NK-92 treated with Interleukin-12 subunit alpha and Interleukin-12 subunit beta, amount 100 ng/mL, for 24 hours (cell line): ENCODE measurements at regions not wholly inside any gene's neighbourhood (a gene's known extent, or its start where the extent isn't known, plus 50 kb on each side); places are given as distances from the start of the nearest gene placed in this dataset.

Source experiments
- DNase-seq: peaks from one replicate; lab custom pipeline; 2025; lab: John Stamatoyannopoulos, UW

DNA sequence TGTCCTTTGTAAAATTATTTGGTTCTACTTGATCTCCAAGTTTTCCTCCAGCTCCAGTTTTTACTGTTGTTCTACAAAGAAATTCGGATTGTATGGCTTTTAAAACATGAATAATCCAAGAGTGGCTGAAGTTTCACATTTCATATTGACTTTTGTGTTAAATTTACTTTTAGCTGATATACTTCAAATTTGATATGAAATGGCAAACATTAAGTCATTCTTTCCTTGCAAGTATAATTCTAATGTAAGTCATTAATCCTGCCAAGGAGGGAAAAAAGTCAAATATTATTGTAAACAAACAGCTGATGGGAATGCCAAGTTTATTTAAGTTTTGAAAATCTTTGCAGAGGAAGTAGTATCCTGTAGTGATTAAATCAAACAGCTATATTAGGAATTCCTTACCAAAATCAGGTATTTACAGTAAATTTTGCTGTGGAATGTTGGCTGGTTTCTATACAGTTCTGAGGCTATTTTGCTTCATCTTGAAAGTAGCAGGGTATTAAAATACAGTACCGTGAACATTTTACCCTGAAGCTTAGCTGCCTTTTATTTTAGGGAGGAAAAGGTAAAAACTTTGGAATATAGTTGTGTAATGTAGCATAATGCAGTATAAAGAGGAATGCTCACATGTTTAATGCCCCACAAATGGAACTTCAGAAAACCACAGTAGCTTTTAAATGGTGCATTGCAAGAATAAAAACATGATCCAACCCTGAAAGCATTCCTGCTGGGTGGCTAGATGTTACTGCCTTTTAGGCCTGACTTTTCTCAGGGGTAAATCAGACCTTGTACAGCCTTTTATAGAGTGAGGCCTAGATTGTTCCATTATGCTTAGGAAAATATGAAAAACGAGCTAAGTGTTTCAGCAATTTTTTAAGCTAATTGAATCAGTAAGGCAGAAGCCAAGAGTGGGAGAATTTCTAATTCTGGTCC is 62.7 kb upstream of the NT5C1B start:
- DNase-seq, result no peak

DNA sequence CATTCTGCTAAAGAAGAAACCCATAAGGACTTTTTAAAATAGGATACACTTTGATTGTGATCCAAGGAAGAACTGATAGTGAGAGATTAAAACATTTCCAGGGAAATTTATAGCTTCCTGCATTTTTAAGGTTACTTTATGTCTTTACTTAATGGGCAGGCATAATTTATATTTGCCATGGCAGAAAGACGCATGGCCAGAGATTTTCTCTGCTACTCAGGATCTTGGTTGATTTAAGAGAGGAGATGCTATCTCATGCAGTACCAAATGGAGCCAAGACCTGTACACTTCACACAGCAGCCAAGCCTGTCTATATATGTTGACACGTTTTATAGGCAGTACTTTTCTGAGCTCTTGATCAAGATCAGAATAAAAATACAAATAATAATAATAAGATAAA is 60.9 kb upstream of the NT5C1B start:
- no peak for DNase-seq

DNA sequence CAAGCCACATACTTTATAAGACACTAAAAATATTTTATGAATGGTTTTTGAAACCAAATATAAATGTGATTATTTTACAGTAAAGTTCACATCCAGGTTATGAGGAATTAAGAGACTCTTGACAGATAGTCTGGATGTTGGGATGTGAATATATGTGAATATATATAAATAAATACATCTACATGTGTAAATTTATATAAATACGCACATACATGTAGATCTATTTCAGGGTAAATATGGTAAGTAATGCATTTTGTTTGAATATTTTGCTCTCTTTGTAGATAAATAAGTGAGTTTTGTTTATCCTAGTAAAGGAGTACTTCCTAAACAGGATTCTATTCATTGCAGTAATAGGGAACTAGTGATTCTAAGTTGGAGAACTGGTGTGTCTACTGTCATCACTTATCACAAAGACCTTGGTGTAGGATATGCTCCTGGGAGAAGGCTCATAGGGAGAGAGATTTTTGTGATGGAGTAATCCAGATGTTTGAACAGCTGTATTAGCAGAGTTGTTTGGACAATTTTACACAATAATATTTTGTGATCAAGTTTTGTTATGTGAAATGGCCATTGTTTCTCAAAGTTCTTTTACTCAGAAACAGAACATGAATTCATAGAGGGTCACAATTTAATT is 60.2 kb upstream of the NT5C1B start:
- DNase-seq, result no peak

GRCh38 chr2:18648161-18648560 is 58.8 kb upstream of the NT5C1B start:
- no peak for DNase-seq

DNA sequence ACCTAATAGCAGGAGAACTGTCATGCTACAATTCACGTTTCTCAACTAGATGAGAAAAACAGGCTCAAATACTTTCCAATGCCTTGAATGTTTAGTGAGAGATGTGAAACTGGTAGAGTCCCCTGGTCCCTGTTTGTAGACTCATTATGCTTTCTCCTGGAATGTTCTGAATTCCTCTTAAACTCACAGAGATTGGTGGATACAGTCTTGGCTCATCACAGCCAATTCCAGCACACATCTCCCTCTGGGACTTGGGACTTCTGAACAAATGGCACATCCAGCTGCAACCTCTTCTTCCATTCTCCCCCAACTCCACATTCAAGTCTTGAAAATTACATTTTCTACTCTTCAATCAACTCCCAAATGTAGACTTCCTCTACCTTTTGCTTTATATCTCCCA is 58.4 kb upstream of the NT5C1B start:
- no peak for DNase-seq

- DNase-seq, result no peak
These were observed 55.9 kb upstream of the NT5C1B start for GRCh38 chr2:18645315-18645714.

DNA sequence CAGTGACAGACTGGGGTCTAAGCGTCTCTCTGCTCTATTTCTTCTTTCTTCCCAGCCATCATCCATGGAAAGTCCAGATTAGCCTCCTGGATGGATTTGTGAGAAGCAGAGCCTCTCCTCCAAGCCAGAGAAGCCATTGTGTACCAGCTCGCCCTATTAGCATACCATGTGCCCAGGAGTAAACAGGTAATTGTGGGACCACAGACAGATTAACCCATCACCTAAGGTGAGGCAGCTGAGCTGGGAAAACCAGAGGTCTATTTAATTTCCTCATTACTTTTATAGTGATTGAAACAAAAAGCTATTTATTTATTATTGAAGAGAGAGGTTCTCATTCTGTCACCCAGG is 54.7 kb upstream of the NT5C1B start:
- DNase-seq, result no peak

DNA sequence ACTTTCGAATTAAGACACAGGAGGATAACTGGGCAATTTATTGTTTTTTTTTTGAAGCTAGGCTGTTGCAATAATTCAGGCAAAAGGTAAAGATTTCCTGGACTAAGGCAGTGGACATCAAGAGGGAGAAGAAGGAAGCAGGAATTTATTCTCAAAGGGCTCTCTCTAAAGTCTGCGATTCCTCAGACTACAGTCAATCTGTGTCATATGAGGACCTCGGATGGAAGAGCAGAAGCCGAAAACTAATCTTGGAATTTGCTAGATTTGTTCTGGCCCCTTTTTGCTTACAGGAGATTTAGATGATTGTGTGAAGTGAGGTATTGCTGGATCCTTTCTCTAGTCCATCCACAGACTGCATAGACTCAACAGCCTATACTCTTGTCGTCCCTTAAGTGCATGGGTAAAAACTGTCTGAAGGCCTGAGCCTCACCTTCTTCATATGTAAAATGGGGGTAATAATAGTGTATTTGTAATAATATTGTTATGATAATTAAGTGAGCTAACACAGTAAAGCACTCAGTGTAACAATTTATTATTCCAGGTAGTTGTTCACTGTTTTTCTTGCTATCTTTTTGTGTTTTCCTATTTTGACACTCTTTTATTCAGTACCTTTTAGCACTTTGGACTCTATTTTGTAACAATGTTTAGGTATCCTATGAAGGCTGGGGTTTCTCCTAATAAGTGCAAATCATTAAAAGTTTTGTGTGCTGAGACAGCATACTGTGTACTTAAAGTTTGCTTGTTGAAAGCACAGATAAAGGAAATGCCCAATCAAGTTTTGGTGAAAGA is 54.2 kb upstream of the NT5C1B start:
- DNase-seq, result no peak

DNA sequence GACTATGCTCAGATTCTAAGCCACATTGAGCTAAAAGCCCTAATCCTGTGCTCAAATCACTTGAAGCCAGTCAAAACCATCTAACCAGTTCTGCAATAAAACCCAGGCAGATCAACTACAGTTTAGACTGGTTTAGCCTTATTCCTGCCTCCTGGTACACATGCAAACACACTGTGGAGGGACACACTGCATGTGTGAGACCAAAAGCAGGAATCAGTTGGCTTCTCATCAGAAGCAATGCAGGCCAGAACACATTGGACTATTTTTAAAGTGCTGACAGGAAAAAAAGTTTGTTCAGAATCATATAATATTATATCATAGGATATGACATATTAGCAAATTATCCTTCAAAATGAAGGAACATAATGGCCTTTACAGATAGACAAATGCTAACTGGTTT is 52.5 kb upstream of the NT5C1B start:
- no peak for DNase-seq

- DNase-seq, result no peak
These were observed 50.5 kb upstream of the NT5C1B start for GRCh38 chr2:18639756-18640453.
